ENCODE measurements at regions not wholly inside any gene's neighbourhood (a gene's known extent, or its start where the extent isn't known, plus 50 kb on each side); places are given as distances from the start of the nearest gene placed in this dataset.

- Histone ChIP-seq H3K36me3 (replicated peaks in 1 of 2) (no peaks in the 10 kb centered on the region), H3K4me1 (replicated peaks in 1 of 2) (no peaks in the 10 kb centered on the region), H3K27ac (no peak overlapping the region), H3K27me3 (no peaks in the 10 kb centered on the region), H3K4me3 (no peak overlapping the region), H3K9me3 (replicated peaks in 1 of 3) (no peaks in the 10 kb centered on the region)
- DNase-seq, result no peak
- intact Hi-C loops (cut with DNase I), result no loop called here
- 81 to 84% (median 82%) methylated on average over 3 to 5 of the region's 5 CpGs for WGBS, 4 donors
- TF ChIP-seq CTCF (IDR thresholded peaks at IDR 0.05), result no peak
- no peak for TF ChIP-seq POLR2A (IDR thresholded peaks at IDR 0.05)
These were observed 319.9 kb upstream of the RBMS1 start for GRCh38 chr2:160813506-160813858.

GRCh38 chr2:160816916-160817499 lies 323.4 kb upstream of the RBMS1 start:
- Histone ChIP-seq H3K4me3 (no peak overlapping the region), H3K4me1 (replicated peaks in 1 of 2) (no peaks in the 10 kb centered on the region), H3K9me3 (replicated peaks in 1 of 3) (no peaks in the 10 kb centered on the region), H3K27me3 (no peaks in the 10 kb centered on the region), H3K27ac (no peak overlapping the region), H3K36me3 (replicated peaks in 1 of 2) (no peaks in the 10 kb centered on the region)
- DNase-seq, result no peak
- WGBS, 4 donors, result 76 to 84% (median 79%) methylated on average over 2 of the region's 2 CpGs
- TF ChIP-seq POLR2A (IDR thresholded peaks at IDR 0.05) (no peak), CTCF (IDR thresholded peaks at IDR 0.05) (no peak)
- intact Hi-C loops (cut with DNase I), result no loop called here

GRCh38 chr2:160820691-160821090 lies 327.1 kb upstream of the RBMS1 start:
- Histone ChIP-seq H3K27ac (no peak overlapping the region), H3K27me3 (no peaks in the 10 kb centered on the region), H3K9me3 (replicated peaks in 1 of 3) (peaks cover 0 to 14% (median 8%) of the 10 kb centered on the region in 3 donors), H3K36me3 (replicated peaks in 1 of 2) (no peaks in the 10 kb centered on the region), H3K4me1 (replicated peaks in 1 of 2) (no peaks in the 10 kb centered on the region), H3K4me3 (no peak overlapping the region)
- DNase-seq, result no peak
- no peak for TF ChIP-seq POLR2A (IDR thresholded peaks at IDR 0.05)
- no peak for TF ChIP-seq CTCF (IDR thresholded peaks at IDR 0.05)
- intact Hi-C loops (cut with DNase I), result no loop called here
- 64 to 75% (median 67%) methylated on average over 7 of the region's 7 CpGs for WGBS, 4 donors

GRCh38 chr2:160822006-160822405 lies 328.4 kb upstream of the RBMS1 start:
- no peaks in the 10 kb centered on the region for H3K36me3 ChIP-seq (replicated peaks in 1 of 2)
- H3K4me1 ChIP-seq (replicated peaks in 1 of 2), result no peaks in the 10 kb centered on the region
- DNase-seq, result no peak
- H3K27me3 ChIP-seq, result no peaks in the 10 kb centered on the region
- H3K27ac ChIP-seq, result no peak overlapping the region
- no peak overlapping the region for H3K4me3 ChIP-seq
- TF ChIP-seq POLR2A (IDR thresholded peaks at IDR 0.05), result no peak
- no peak for TF ChIP-seq CTCF (IDR thresholded peaks at IDR 0.05)
- peaks cover 0 to 16% (median 16%) of the 10 kb centered on the region in 3 donors for H3K9me3 ChIP-seq (replicated peaks in 1 of 3)
- intact Hi-C loops (cut with DNase I), result no loop called here
